Stimulated activated CD4-positive, alpha-beta T cell treated with anti-CD3 and anti-CD28 coated beads, Interleukin-2, amount 100 ng/mL, for 48 hours (primary cell): ENCODE measurements at regions not wholly inside any gene's neighbourhood (a gene's known extent, or its start where the extent isn't known, plus 50 kb on each side); places are given as distances from the start of the nearest gene placed in this dataset.

Source experiments
- DNase-seq, 2 donors: peaks; one replicate each; pipeline ENCODE4 v3.0.0-alpha.2; 2020

DNA sequence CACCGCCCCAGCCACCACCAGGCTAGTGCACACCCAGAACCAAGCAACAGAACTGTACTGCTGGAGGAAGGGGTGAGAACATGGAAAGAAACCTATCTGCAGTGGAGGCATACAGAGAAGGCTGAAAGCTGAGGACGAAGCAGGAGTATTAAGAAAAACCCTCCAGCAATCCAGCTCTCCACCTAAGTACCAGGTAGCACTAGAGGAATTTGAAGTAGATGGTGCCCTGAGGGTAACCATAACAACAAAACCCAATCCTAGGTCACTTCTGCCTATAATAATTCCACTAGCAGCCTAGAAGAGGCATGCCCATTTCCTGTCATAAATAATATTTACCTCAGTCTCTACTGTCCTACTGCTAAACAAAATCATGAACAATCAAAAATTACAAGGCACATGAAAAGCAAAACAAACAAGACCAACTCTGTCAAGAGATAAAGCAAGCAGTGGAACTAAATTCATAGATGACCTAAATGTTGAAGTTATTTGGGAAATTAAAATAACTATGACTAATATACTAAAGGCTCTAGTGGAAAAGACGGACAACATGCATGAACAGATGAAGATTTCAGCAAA lies 51.1 kb downstream of the HYCC1 start:
- DNase-seq, result no peak

GRCh38 chr7:22958742-22959141 lies 55.2 kb downstream of the HYCC1 start:
- no peak for DNase-seq

GRCh38 chr7:22954251-22954650 lies 59.7 kb downstream of the HYCC1 start:
- no peak for DNase-seq

- DNase-seq, result no peak
Observed at GRCh38 chr7:22952306-22953015, 61.5 kb downstream of the HYCC1 start.

DNA sequence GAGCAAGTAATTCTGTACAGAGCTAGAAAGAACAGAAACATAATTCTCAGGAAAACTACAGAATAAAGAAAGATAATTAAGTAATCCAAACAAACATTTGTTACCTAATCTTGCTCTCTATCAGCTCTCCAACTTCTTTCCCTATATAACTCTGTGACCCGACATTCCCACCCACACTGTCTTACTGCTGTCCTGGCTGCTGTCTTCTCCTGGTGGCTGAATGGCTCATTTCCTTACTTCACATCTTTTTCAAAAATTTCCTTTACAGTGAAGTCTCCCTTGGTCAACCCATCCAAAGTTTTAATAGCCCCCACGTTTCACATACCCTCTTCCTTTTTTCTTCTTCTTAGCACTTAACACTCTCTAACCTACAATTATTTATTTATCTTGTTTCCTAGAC lies 64.0 kb downstream of the HYCC1 start:
- no peak for DNase-seq

GRCh38 chr7:22949221-22949620 lies 64.7 kb downstream of the HYCC1 start:
- DNase-seq, result no peak

GRCh38 chr7:22948770-22949169 lies 65.2 kb downstream of the HYCC1 start:
- no peak for DNase-seq

DNA sequence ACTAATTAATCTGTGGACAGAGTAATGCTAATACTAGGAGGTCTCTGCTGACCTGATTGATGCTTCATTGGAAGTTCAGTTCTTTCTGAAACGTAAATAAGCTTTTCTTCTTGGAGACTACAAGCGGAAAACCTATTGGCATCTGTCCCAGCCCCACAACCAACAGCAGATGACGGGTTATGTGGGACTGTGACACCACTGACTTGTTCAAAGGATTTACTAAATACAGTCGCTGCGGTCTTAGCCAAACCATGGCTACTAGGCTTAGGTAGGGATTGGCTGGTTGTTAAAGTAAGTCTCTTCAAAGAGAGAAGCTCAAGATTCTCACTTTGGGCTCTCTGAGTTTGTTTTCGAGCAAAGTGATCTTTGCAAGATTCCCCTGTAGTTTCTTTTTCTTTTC lies 68.3 kb downstream of the HYCC1 start:
- DNase-seq, result no peak

DNA sequence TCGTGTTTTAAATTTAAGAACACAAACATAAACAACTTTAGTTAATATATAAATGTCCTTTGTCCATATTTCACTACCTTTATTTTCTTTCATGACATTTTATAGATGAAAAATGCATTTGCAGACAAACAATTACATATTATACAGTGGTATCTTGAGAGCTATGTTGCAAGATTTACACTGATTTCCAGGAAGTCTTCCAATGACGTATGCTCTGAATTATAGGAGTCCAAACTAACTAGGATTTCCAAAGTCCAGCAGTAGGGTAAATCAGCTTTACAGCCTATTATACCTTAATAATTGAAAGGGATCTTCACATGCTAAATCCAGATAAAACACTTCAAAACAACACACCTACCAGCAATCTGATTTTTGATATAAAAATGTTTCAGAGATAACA lies 69.4 kb downstream of the HYCC1 start:
- no peak for DNase-seq

- no peak for DNase-seq
Observed at GRCh38 chr7:22944022-22944421, 69.9 kb downstream of the HYCC1 start.

DNA sequence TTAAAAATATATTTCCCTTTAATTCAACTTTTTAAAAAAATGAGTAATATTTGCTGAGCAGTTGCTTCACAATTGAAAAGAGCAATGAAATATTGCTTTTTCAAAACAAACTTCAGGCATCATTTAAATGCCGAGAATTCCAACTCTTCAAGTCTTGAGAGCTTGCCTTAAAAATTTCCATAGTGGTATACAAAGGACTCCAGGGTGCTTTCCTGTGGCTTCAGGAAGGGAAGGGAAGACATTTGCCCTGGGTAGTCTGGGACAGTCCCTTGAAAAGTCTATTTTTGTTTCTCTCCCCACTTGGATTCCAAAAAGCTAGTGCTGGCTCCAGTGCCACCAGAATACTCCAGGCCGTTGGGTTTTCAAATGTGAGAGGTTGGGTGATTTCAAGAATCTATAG lies 71.7 kb downstream of the HYCC1 start:
- DNase-seq, result no peak

DNA sequence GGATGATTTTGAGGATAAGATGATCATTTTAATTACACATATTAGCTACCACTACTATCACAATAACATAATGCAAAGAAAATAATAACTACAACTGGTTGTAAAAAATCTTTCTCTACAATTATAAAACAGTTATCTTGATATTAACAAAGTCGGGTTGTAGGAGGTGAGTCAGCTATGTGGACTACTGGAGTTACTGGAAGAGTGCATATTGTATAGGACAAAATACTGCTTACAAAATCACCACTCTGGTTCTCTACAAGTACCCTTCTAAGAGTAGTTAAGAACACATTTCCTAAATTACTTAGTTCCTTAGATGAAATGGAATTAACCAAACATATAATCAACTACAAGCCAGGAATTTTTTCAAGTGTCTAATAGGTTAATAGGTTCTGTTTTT lies 74.1 kb downstream of the HYCC1 start:
- DNase-seq, result no peak

GRCh38 chr7:22937946-22938345 lies 76.0 kb downstream of the HYCC1 start:
- DNase-seq, result no peak

DNA sequence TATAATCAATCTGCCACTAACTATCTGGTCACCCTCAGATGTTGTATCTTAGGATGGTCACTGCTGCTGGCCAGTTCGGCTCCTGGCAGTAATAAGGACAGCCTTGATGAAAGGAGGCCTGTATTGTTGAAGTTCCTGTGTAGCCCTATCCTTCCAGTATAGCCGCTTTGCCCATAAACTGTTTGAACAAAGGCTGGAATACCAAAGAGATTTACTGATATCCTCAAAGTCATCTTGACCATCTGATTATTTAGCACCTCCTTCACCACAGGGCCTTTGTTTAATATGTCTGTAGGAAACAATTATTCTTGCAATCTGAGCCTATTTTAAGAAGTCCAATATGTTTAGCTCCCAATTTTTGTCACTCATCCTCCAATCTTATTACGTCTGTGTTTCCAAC lies 77.7 kb downstream of the HYCC1 start:
- no peak for DNase-seq

DNA sequence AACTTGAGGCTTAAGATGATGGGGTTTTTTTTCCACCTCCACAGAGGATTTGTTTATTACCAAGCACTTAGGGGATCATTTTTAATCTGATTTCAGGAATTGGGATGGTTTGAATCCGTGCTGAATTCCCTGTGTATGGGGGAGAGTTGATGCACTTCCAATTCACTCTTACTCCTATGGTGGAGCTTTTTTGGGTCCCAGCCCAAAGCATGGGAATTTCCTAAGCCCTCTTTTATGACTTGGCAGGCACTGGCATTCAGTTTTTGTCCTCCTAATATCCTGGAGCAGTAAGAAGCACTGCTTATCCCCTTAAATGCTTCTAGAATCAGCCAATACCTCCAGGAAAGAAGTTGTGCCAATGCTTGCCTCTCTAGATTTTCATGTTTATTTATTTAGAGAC lies 78.7 kb downstream of the HYCC1 start:
- DNase-seq, result no peak

- DNase-seq, result no peak
Observed at GRCh38 chr7:22934473-22935065, 79.4 kb downstream of the HYCC1 start.

GRCh38 chr7:22934023-22934422 lies 79.9 kb downstream of the HYCC1 start:
- no peak for DNase-seq

GRCh38 chr7:22932896-22933295 lies 81.0 kb downstream of the HYCC1 start:
- DNase-seq, result no peak

- no peak for DNase-seq
Observed at GRCh38 chr7:22931011-22931410, 82.9 kb downstream of the HYCC1 start.

DNA sequence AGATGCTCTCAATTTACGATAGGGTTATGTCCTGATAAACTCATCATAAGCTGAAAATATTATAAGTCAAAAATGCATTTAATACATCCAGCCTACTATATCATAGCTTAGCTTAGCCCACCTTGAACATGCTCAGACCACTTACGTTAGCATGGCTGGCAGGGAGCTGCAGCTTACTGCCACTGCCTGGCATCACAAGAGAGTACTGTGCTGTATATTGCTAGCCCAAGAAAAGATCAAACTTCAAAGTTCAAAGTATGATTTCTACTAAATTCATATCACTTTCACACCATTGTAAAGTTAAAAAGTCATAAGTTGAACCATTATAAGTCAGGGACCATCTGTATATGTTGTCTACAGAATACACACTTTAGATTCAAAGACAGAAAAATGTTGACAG lies 91.6 kb downstream of the HYCC1 start:
- no peak for DNase-seq

DNA sequence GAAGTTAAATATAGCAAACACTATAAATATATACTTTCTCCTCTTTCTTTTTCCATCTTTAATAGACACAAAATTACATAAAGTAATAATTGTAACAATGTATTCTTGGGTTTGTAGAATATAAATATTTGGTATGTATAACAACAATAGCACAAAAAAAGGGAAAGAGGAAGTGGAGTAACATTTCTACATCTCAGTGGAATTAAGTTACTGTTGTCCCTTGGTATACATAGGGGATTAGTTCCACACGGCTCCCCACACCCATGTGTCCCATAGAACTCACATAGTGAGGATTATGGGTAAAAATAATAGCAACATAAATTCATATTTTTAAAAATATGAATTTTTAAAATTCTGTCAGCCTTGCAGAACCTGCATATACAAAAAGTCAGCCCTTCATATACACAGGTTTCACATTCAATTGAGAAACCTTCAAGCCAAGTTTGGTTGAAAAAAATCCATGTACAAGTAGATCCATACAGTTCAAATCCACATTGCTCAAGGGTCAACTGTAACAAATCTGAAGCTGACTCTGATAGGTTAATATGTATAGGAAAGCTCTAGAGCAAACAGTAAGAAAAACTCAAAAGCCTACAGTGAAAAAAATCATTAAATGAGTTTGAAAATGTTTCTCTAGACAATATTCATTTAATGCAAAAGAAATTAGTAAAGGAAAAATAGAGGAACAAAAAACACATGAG lies 92.4 kb downstream of the HYCC1 start:
- DNase-seq, result no peak

GRCh38 chr7:22920672-22921071 lies 93.3 kb downstream of the HYCC1 start:
- no peak for DNase-seq

DNA sequence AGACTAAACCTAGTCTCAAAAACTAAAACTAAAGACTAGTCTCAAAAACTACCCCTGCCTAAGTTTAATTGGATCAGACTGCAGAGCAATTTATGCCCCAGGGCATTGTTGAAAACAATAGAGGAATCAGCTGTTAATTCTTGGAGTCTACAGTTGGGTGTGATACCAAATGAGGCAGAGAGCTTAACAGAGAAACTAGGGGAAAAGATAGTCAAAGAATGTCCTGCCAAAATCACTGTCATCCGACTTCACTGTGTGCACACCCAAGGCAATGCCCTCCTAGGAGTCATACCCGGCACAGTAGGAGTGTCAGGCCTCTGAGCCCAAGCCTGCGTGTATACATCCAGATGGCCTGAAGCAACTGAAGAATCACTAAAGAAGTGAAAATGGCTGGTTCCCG lies 90.5 kb upstream of the TOMM7 start:
- no peak for DNase-seq

DNA sequence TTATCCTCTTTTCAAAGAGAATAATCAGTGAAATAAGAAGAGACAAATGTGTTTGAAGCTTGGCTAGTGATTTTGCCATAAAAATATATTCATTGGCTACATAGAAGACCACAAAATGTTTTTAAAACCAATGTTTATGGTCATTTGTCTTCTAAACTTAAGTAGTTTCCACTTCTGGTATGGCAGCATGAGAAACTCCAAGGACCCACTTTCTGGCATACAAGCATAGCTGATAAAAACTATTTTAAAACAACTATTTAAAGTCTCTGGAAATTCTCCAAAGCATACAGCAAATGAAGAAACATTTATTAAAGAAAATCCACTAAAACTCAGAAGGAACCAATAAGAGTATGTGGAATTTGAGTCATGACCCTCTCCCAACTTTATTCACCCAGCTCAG lies 89.2 kb upstream of the TOMM7 start:
- no peak for DNase-seq
